GM13976 (cell line): ENCODE measurements at regions not wholly inside any gene's neighbourhood (a gene's known extent, or its start where the extent isn't known, plus 50 kb on each side); places are given as distances from the start of the nearest gene placed in this dataset.

Experiments
- DNase-seq: peaks from one replicate; pipeline ENCODE4 v3.0.0; 2012; ENCODE audit warnings: low spot score
- in situ Hi-C: fragments of 300-500 bp; cut with MboI; formaldehyde crosslinking; loops from one replicate; pipeline ENCODE4 v1.12.0; 2022; ENCODE audit warnings: low sequenced_read_pairs, mixed read lengths, inconsistent platforms; ENCODE audit not compliant: unreplicated experiment
- TF ChIP-seq, protein P1 (sequence below): IDR thresholded peaks from 2 replicates; pipeline ENCODE4 v1.5.1; 2012; ENCODE audit warnings: borderline replicate concordance, mild to moderate bottlenecking; ENCODE audit not compliant: insufficient read depth; ENCODE audit errors: extremely low read depth, missing control alignments, control extremely low read depth

DNA sequence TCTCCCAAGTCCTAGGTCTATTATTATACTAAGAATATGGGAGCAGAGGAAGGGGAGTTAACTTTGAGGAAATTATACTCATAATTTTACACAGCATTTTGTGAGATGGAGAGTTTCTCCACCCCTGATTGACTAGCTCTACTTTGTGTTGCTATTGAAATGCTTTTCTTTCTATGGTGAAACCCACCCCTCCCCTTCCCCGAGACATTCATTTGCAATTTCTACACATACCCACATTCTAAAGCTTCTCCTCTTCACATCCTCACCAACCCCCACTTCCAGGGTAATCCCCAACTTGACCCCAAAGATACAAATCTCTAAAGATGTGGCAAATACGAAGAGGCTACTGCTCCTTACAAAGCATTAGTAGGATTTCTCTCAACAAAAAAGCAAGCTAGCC is 992.2 kb downstream of the BCL11A start:
- DNase-seq: no peak
- TF ChIP-seq, protein P1, sequence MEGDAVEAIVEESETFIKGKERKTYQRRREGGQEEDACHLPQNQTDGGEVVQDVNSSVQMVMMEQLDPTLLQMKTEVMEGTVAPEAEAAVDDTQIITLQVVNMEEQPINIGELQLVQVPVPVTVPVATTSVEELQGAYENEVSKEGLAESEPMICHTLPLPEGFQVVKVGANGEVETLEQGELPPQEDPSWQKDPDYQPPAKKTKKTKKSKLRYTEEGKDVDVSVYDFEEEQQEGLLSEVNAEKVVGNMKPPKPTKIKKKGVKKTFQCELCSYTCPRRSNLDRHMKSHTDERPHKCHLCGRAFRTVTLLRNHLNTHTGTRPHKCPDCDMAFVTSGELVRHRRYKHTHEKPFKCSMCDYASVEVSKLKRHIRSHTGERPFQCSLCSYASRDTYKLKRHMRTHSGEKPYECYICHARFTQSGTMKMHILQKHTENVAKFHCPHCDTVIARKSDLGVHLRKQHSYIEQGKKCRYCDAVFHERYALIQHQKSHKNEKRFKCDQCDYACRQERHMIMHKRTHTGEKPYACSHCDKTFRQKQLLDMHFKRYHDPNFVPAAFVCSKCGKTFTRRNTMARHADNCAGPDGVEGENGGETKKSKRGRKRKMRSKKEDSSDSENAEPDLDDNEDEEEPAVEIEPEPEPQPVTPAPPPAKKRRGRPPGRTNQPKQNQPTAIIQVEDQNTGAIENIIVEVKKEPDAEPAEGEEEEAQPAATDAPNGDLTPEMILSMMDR: no peak
- in situ Hi-C loops: no loop called here

DNA sequence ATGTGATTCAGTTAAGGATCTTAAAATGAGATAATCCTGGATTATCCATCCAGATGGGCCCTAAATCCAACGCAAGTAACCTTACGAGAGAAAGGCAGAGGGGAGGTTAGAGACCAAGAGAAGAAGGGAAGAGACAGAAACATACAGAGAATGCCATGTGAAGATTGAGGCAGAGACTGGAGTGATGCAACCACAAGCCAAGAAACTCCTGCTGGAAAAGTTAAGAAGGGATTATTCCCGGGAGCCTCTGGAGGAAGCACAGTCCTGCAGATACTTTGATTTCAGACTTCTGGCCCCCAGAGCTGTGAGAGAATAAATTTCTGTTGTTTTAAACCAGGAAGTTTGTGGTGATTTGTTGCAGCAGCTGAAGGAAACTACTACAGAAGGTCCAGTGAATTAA is 992.7 kb downstream of the BCL11A start:
- no peak for DNase-seq
- in situ Hi-C loops: no loop called here
- TF ChIP-seq, protein P1: no peak

DNA sequence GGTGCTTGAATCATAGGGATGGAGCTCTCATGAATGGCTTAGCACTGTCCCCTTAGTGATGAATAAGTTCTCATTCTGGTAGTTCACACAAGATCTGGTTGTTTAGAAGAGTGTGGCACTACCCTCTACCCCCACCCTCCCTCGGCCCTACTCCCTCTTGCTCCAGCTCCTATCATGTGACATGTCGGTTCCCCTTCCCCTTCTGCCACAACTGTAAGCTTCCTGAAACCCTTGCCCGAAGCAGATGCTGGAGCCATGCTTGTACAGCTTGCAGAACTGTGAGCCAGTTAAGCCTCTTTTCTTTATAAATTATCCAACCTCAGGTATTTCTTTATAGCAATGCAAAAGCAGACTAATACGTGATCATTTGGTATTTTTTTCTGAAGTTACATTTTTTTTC is 1012.6 kb downstream of the BCL11A start:
- TF ChIP-seq, protein P1: no peak
- DNase-seq: no peak
- in situ Hi-C loops: no loop called here

DNA sequence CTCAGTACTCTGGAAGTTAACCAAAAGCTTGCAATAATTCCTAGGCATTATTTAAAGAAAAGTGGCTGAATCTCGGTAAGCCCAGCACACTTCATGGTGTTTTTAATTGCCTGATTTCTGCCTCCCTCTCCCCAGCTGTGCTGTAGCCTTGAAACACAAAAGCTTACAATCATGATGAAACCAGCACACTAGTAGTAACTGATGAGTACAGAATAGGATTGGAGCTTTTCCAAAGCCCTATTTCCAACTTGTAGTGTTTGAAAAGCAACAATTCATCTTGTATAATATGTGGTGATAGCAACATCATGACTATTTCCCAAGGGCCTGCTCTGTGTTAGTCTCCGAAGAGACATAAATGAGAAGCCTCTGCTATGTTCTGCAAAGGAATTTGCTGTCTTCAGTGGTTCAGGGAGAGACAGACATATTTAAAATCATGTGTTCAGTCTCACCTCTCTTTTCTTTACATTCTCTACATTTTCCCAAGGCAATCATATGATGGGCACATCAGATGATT is 1015.0 kb downstream of the BCL11A start:
- TF ChIP-seq, protein P1: no peak
- DNase-seq: no peak
- in situ Hi-C loops: no loop called here

DNA sequence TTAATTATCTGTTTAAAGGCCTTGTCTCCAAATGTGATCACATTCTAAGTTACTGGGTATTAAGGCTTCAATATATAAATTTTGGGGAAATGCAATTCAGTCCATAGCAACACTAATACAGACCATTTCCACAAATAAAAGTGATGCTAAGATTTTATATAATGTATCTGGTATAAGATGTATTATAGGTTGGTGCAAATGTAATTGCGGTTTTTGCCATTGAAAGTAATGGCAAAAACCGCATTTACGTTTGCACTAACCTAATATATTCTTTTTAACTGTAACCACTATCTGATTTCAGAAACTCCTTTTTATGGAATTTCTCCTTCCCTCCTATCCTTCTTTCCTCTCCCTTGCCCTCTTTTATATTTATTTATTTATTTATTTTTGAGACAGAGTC is 1020.6 kb downstream of the BCL11A start:
- TF ChIP-seq, protein P1: no peak
- in situ Hi-C loops: no loop called here
- no peak for DNase-seq

DNA sequence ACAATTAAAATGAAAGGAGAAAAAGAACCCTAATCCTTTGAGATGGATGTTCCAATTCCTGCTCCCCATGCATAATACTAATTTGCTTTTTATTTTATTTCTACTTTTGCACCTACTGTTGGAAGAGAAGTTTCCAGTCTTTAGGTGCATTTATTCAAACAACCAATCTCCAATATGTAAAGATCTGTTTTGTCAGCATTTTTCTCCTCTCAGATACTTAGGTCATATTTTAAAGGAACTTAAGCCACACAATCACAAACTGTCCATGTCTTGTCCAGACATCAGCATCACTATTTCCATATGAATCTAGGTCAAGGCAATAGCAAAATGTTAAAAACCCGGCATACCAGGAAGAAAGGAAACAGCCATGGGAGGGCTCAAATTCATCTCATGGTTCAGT is 1023.2 kb downstream of the BCL11A start:
- DNase-seq: no peak
- TF ChIP-seq, protein P1: no peak
- in situ Hi-C loops: no loop called here

DNA sequence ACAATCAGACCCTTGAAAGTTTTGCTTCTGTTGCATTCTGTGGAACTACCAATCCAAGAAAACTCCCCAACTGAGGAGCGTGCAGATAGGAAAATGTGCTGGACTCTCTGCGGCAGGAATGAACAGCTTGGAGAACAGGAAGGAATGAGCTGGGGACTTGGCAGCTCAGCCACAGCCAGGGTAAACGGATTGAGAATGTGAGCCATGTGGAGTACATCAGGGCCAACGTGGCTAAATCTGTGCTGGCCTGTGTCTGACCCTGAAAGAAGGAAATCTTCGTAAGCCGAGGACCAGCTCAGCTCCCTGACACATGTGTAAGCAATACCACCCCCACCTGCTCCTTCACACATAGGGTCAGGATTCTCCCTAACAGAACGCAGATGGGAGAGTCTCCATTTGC is 1023.7 kb downstream of the BCL11A start:
- no peak for DNase-seq
- TF ChIP-seq, protein P1: no peak
- in situ Hi-C loops: no loop called here
